ENCODE measurements at regions not wholly inside any gene's neighbourhood (a gene's known extent, or its start where the extent isn't known, plus 50 kb on each side); places are given as distances from the start of the nearest gene placed in this dataset.

DNA sequence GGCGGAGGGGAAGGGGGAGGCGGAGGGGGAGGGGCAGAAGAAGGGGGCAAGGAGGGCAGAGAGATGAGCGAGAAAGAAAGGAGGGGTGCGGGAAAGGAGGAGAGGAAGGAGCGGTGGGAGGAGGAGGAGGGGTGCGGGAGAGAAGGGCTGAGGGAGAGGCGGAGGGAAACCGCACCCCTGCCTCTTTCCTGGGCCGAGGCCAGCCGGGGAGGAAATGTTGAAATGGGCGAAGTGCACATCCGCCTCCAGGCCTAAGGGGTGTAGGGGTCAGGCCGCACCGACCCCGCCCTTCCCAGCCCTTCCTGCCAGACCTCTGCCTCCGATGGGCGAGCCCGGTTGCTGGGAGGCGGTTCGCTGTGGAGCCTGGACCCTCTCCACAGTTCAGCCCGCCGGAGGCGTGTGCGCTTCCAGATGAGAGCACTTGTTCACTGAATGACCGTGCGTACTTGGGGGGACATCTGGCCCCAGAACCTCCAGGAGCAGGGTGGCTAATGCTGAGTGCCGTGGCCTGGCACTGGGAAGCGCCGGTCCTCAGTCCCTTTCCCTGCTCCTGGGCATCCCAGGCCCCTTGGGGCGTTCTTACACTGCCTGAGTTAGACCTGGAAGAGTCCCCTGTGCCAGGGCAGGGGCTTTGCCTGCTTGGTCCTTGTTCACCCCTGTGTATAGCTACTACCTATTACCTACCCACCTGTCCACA, 110.3 kb upstream of the KLF13 start:
- Mint-ChIP-seq H3K27ac (no peak overlapping the region), H3K4me3 (peak overlapping the region; percentile 54), H3K27me3 (ENCODE audit: insufficient read depth) (peaks cover 54% of the 10 kb centered on the region), H3K9me3 (peaks cover 3% of the 10 kb centered on the region), H3K4me1 (no peaks in the 10 kb centered on the region), H3K36me3 (ENCODE audit: low read depth) (no peaks in the 10 kb centered on the region)
- no peaks in the 10 kb centered on the region for H3K36me3 ChIP-seq (ENCODE audit: control insufficient read depth, insufficient read depth, low read length)
- H3K9ac ChIP-seq (ENCODE audit: extremely low read depth, low read length, poor library complexity, severe bottlenecking), result no peak overlapping the region
- H3K4me3 ChIP-seq (ENCODE audit: low read length), result no peak overlapping the region
- TF ChIP-seq, protein P1, sequence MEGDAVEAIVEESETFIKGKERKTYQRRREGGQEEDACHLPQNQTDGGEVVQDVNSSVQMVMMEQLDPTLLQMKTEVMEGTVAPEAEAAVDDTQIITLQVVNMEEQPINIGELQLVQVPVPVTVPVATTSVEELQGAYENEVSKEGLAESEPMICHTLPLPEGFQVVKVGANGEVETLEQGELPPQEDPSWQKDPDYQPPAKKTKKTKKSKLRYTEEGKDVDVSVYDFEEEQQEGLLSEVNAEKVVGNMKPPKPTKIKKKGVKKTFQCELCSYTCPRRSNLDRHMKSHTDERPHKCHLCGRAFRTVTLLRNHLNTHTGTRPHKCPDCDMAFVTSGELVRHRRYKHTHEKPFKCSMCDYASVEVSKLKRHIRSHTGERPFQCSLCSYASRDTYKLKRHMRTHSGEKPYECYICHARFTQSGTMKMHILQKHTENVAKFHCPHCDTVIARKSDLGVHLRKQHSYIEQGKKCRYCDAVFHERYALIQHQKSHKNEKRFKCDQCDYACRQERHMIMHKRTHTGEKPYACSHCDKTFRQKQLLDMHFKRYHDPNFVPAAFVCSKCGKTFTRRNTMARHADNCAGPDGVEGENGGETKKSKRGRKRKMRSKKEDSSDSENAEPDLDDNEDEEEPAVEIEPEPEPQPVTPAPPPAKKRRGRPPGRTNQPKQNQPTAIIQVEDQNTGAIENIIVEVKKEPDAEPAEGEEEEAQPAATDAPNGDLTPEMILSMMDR (conservative IDR thresholded peaks at IDR 0.05), result no peak
- no peaks in the 10 kb centered on the region for H3K4me1 ChIP-seq (ENCODE audit: control insufficient read depth, insufficient read depth, low read length)
- H3K27ac ChIP-seq (ENCODE audit: low read depth, low read length), result no peak overlapping the region
- H3K27me3 ChIP-seq (ENCODE audit: control insufficient read depth, insufficient read depth, low read length, poor library complexity, severe bottlenecking), result peaks cover 77% of the 10 kb centered on the region
- peaks cover 3% of the 10 kb centered on the region for H3K9me3 ChIP-seq (ENCODE audit: control insufficient read depth, low read length)
- 18 to 23% methylated on average over 12 to 27 of the region's 30 CpGs for WGBS, 2 experiments (ENCODE audit: insufficient coverage in 1 of 2, insufficient read length in 1 of 2)
- peak; percentile 86 for DNase-seq

DNA sequence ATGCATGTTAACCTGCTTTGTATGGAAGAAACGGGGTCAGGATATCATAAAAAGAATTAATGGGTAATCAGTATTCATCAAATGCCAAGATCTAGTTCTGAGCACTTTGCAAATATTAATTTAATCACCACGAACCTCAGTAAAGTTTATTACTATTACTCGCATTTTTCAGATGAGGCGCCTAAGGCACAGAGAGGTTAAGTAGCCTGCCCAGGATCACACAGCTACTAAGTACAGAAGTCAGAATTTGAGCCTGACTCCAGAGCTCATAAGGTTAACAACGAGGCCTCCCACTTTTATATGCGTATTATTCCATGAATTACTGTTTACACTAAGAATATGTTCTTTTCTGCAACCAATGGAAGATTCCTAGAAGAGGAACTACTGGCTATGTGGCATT, 109.6 kb upstream of the KLF13 start:
- Mint-ChIP-seq H3K27ac (no peak overlapping the region), H3K27me3 (ENCODE audit: insufficient read depth) (peaks cover 58% of the 10 kb centered on the region), H3K4me1 (no peaks in the 10 kb centered on the region), H3K4me3 (no peak overlapping the region), H3K9me3 (no peaks in the 10 kb centered on the region), H3K36me3 (ENCODE audit: low read depth) (no peaks in the 10 kb centered on the region)
- Histone ChIP-seq H3K4me1 (ENCODE audit: control insufficient read depth, insufficient read depth, low read length) (no peaks in the 10 kb centered on the region), H3K9me3 (ENCODE audit: control insufficient read depth, low read length) (no peaks in the 10 kb centered on the region), H3K9ac (ENCODE audit: extremely low read depth, low read length, poor library complexity, severe bottlenecking) (no peak overlapping the region), H3K27ac (ENCODE audit: low read depth, low read length) (no peak overlapping the region), H3K36me3 (ENCODE audit: control insufficient read depth, insufficient read depth, low read length) (no peaks in the 10 kb centered on the region), H3K27me3 (ENCODE audit: control insufficient read depth, insufficient read depth, low read length, poor library complexity, severe bottlenecking) (peaks cover 80% of the 10 kb centered on the region), H3K4me3 (ENCODE audit: low read length) (no peak overlapping the region)
- TF ChIP-seq, protein P1 (conservative IDR thresholded peaks at IDR 0.05), result no peak
- WGBS, 2 experiments (ENCODE audit: insufficient coverage in 1 of 2, insufficient read length in 1 of 2), result 91 to 95% methylated on average over 4 to 6 of the region's 6 CpGs
- DNase-seq, result no peak

DNA sequence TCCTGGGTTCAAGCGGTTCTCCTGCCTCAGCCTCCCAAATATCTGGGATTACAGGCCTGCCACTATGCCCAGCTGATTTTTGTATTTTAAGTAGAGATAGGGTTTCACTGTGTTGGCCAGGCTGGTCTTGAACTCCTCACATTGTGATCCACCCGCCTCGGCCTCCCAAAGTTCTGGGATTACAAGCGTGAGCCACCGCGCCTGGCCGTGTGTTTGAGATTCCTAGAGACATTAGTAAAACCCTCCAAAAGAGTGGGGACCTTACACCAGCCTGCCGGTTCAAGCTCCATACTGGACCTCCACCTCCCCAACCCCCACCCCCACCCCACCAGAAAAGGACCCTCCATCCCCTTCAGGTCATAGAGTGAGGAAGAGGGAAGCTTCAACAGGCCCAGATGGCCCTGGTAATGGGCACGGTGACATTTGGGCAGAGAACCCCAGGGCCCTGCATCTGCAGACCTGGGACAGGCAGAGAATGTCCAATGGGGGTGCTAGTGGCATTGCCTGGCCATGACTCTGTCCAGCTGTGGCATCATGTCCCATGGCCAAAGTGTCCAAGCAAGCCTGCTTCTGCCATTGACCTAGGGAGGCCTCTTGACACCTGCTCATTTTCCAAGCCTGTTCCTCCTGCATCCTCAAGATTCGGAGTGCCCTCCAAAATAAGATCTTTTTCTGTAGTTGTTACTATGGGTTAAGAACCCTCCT, 108.9 kb upstream of the KLF13 start:
- TF ChIP-seq, protein P1 (conservative IDR thresholded peaks at IDR 0.05), result no peak
- H3K36me3 ChIP-seq (ENCODE audit: control insufficient read depth, insufficient read depth, low read length), result no peaks in the 10 kb centered on the region
- no peak overlapping the region for H3K27ac ChIP-seq (ENCODE audit: low read depth, low read length)
- no peaks in the 10 kb centered on the region for H3K4me1 ChIP-seq (ENCODE audit: control insufficient read depth, insufficient read depth, low read length)
- H3K27me3 Mint-ChIP-seq (ENCODE audit: insufficient read depth), result peaks cover 64% of the 10 kb centered on the region
- H3K4me1 Mint-ChIP-seq, result peaks cover under 1% of the 10 kb centered on the region
- 91 to 93% methylated on average over 4 to 10 of the region's 10 CpGs for WGBS, 2 experiments (ENCODE audit: insufficient coverage in 1 of 2, insufficient read length in 1 of 2)
- H3K9ac ChIP-seq (ENCODE audit: extremely low read depth, low read length, poor library complexity, severe bottlenecking), result no peak overlapping the region
- no peaks in the 10 kb centered on the region for H3K9me3 Mint-ChIP-seq
- H3K4me3 Mint-ChIP-seq, result no peak overlapping the region
- DNase-seq, result no peak
- peaks cover 82% of the 10 kb centered on the region for H3K27me3 ChIP-seq (ENCODE audit: control insufficient read depth, insufficient read depth, low read length, poor library complexity, severe bottlenecking)
- no peaks in the 10 kb centered on the region for H3K9me3 ChIP-seq (ENCODE audit: control insufficient read depth, low read length)
- no peak overlapping the region for H3K27ac Mint-ChIP-seq
- H3K36me3 Mint-ChIP-seq (ENCODE audit: low read depth), result no peaks in the 10 kb centered on the region
- H3K4me3 ChIP-seq (ENCODE audit: low read length), result no peak overlapping the region

Data from endodermal cell (in vitro differentiated cells).